ENCODE measurements at regions not wholly inside any gene's neighbourhood (a gene's known extent, or its start where the extent isn't known, plus 50 kb on each side); places are given as distances from the start of the nearest gene placed in this dataset.
A peak's percentile ranks its signal among the peaks of the same experiment; 100 is the strongest.
"Not testable (repeated sequence)": the region's sequence is repeated elsewhere in the genome, so short reads cannot be mapped to it uniquely, and the experiment has no call there.

DNA sequence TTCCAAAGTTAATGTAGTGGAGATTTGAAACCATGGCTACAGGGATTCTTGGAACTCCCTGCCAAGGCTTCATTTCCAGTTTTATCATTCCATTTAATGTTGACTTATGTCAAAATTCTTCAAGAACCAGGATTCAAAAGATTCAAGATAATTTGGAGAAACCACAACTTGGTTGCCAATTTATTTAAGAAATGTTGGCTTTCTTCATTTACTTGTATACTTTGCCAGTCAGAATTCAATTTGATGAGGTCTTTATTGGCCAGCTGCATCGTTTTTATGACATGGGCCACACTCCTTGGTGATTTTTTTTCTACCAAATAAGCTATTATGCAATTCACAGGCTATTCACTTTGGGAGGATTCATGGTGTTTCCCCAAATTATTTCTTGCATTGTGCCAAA lies 53.1 kb upstream of the RASEF start:
- Histone ChIP-seq H3K9me3 (ENCODE audit: control extremely low read depth in 1 of 5, control insufficient read depth in 4 of 5, insufficient read depth in 2 of 5, low read depth in 1 of 5, low read length in 4 of 5) (peaks cover 0 to 10% (median 7%) of the 10 kb centered on the region in 5 experiments), H3K36me3 (ENCODE audit: control insufficient read depth in 4 of 4, insufficient read depth in 4 of 4, low read length in 3 of 4) (no peaks in the 10 kb centered on the region), H3K27ac (ENCODE audit: insufficient read depth in 1 of 2, low read depth in 1 of 2, low read length in 2 of 2, poor library complexity in 1 of 2, severe bottlenecking in 2 of 2) (no peak overlapping the region), H3K4me3 (ENCODE audit: control insufficient read depth in 1 of 7, extremely low read depth in 1 of 7, insufficient read depth in 4 of 7, low read depth in 2 of 7, low read length in 6 of 7) (no peak overlapping the region), H3K4me1 (ENCODE audit: control extremely low read depth in 1 of 4, control insufficient read depth in 4 of 4, insufficient read depth in 4 of 4, low read length in 3 of 4) (no peaks in the 10 kb centered on the region), H3K27me3 (replicated peaks in 2 of 5; ENCODE audit: control insufficient read depth in 4 of 5, insufficient read depth in 5 of 5, low read length in 4 of 5) (peaks cover 0 to 3% (median 0%) of the 10 kb centered on the region in 5 experiments)
- WGBS (ENCODE audit: insufficient coverage): no CpG with 5 or more reads among the region's 1 CpG
- no peak for DNase-seq
- CTCF ChIA-PET: no interaction called here
- POLR2A ChIA-PET: no interaction called here

DNA sequence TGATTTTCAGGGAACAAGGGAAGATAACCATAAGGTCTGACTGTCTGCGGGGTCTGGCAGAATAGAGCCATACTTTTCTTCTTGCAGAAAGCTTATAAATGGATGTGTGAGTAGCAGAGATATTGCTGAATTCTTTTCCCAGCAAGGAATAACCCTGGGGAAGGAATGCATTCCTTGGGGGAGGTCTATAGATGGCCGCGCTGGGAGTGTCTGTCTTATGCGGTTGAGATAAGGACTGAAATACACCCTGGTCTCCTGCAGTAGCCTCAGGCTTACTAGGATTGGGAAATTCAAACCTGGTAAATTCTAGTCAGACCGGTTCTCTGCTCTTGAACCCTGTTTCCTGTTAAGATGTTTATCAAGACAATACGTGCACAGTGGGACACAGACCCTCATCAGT lies 50.5 kb upstream of the RASEF start:
- H3K4me1 ChIP-seq (ENCODE audit: control extremely low read depth in 1 of 4, control insufficient read depth in 4 of 4, insufficient read depth in 4 of 4, low read length in 3 of 4); H3K36me3 ChIP-seq (ENCODE audit: control insufficient read depth in 4 of 4, insufficient read depth in 4 of 4, low read length in 3 of 4); H3K27me3 ChIP-seq (replicated peaks in 2 of 5; ENCODE audit: control insufficient read depth in 4 of 5, insufficient read depth in 5 of 5, low read length in 4 of 5); CTCF ChIA-PET; POLR2A ChIA-PET; H3K9me3 ChIP-seq (ENCODE audit: control extremely low read depth in 1 of 5, control insufficient read depth in 4 of 5, insufficient read depth in 2 of 5, low read depth in 1 of 5, low read length in 4 of 5); H3K4me3 ChIP-seq (ENCODE audit: control insufficient read depth in 1 of 7, extremely low read depth in 1 of 7, insufficient read depth in 4 of 7, low read depth in 2 of 7, low read length in 6 of 7); H3K27ac ChIP-seq (ENCODE audit: insufficient read depth in 1 of 2, low read depth in 1 of 2, low read length in 2 of 2, poor library complexity in 1 of 2, severe bottlenecking in 2 of 2): not testable (repeated sequence)
- WGBS (ENCODE audit: insufficient coverage): 93% methylated on average over 6 of the region's 6 CpGs
- DNase-seq: peak in 1 of 3 donors; percentile 0

Data from common myeloid progenitor, CD34-positive (primary cell).